ENCODE measurements at regions not wholly inside any gene's neighbourhood (a gene's known extent, or its start where the extent isn't known, plus 50 kb on each side); places are given as distances from the start of the nearest gene placed in this dataset.

DNA sequence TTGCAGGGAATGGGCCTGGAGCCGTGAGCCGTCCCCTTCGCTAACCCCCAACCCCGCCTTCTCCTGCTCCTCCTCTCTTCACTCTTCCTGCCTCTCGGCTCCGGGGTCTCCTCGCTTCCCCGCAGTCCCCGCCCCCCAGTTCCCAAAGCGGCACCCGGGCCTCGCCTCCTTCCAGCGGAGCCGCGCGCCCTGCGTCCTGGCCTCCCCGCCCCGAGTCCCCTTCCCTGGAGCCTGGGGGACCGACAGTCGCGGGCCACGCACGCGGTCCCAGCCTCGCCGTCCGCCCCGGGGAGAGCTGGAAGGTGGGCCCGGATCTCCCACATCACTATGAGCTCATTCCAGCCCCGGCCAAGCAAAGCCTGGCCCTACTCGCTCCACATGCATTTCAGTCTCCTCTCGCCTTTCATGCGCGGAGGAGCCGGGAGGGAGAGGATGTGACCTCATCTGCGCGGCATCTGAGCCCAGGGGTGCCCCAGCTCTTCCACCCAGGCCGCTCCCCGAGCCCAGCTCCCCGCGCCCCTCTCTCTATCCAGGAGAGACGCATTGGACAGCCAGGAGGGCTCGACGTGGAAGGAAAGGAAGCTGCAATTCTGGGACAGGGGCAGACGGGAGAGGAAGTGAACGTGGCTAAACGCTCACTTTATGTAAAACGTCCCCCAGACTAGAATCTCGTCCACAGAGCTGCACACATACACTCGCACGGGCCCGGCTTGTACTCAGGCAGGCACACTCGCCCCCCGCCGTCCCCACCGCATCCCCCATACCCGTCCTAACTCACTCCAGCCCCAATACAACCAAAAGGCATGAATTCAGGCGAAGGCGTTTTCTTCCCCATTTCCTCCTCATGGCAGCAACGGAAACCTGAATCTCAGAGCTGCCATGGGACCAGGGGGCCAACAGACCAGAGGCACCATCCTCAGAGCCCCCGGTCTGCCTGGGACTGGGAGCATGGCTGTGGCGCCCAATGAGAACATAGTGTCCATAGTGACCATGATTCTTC is 108.7 kb upstream of the CCND2 start:
- TF ChIP-seq POLR2A (IDR thresholded peaks at IDR 0.05) = no peak
- TF ChIP-seq, protein P1, sequence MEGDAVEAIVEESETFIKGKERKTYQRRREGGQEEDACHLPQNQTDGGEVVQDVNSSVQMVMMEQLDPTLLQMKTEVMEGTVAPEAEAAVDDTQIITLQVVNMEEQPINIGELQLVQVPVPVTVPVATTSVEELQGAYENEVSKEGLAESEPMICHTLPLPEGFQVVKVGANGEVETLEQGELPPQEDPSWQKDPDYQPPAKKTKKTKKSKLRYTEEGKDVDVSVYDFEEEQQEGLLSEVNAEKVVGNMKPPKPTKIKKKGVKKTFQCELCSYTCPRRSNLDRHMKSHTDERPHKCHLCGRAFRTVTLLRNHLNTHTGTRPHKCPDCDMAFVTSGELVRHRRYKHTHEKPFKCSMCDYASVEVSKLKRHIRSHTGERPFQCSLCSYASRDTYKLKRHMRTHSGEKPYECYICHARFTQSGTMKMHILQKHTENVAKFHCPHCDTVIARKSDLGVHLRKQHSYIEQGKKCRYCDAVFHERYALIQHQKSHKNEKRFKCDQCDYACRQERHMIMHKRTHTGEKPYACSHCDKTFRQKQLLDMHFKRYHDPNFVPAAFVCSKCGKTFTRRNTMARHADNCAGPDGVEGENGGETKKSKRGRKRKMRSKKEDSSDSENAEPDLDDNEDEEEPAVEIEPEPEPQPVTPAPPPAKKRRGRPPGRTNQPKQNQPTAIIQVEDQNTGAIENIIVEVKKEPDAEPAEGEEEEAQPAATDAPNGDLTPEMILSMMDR (IDR thresholded peaks at IDR 0.05) = no peak

Measured in uterus (tissue), 2 donors.